ENCODE measurements at regions not wholly inside any gene's neighbourhood (a gene's known extent, or its start where the extent isn't known, plus 50 kb on each side); places are given as distances from the start of the nearest gene placed in this dataset.
"Not testable (repeated sequence)": the region's sequence is repeated elsewhere in the genome, so short reads cannot be mapped to it uniquely, and the experiment has no call there.

GRCh38 chr6:71733970-71734899 lies 152.1 kb upstream of the RIMS1 start:
- no peak for DNase-seq

GRCh38 chr6:71737953-71738352 lies 148.4 kb upstream of the RIMS1 start:
- DNase-seq = no peak

GRCh38 chr6:71745525-71745924 lies 140.8 kb upstream of the RIMS1 start:
- DNase-seq = no peak

GRCh38 chr6:71766146-71766760 lies 120.1 kb upstream of the RIMS1 start:
- no peak for DNase-seq

DNA sequence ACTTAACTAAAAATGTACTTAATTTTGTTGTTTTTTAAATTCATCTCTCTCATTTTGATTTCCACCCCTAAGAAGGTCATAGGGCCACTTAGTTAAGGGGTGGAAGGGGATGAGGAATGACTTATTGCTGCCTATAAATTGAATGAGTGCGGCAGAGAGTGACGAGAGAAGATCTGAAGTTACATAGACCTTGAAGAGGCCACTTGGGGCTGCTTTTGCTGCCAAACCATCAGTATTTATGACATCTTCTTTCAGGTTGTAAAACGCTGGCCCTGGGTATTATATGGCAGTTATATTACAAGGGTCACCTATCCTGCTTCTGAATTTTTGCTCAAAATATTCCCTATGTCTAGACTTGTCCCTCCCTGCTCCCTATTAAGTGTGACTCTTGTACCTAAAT lies 119.6 kb upstream of the RIMS1 start:
- DNase-seq = no peak

DNA sequence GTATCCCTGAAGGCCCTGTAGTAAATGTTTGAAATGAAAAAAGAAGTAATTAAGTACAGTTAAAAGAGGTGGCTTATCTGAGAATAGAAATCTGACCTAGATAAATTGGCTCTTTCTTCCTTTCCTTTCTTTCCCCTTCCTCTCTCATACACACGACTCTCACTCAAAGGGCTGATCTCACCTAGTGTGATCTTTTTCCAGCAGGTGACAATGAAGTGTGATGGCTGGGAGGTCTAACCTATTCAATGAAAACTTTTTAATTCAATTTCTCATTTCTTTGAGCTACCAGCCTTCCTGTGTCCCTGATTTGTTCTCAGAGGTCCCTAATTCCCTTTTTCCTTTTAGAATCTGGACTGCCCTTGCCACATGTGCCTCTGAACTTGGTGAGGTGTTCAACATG lies 118.0 kb upstream of the RIMS1 start:
- DNase-seq = no peak

DNA sequence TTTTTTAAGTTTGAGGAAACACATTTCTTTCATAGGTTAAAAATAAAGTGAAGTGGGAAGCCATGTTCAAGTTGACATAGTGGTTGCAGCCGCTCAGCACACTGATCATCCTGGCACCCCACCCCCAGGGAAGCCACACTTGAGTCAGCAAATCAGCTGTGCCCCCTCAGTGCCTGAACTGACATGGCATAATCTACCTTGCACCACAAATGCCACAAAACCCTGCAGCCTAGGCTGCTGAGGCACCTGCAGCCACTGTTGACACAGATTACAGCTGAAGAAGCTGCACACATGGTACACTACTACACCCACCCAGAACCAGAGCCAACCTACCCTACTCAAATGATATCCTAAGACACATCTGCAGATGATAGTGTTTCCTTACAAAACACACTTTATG lies 77.5 kb upstream of the RIMS1 start:
- no peak for DNase-seq

DNA sequence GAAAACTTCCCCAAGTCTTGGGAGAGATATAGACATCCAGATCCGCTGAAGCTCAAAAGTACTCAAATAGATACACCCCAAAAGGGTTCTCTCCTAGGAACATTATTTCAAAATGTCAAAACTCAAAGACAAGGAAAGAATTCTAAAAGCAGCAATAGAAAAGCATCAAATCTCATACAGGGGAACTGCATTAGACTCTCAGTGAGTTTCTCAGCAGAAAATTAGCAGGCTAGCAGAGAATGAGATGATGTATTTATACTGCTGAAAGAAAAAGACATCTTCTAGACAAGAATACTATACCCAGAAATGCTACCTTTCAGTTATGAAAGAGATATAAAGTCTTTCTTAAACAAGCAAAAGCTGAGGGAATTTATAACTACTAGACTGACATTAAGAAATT lies 75.5 kb upstream of the RIMS1 start:
- no peak for DNase-seq

DNA sequence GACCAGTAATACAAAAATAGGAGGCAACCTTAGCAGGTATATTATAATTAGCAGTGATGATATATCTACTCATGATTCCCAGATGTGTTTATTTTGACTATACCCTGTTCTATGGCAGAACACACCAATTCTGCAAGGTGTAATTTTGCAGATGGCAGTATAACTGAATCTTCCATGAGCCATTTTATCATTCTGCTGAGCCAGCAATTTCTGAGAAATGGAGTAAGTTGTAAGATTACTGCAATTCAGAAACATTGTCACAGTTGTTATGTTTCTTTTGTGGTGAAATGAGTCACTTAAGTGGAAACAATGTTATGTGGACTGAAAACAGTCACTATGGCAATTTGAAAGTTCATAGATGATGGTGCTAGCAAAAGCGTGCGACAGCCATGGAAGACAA lies 63.7 kb upstream of the RIMS1 start:
- peak; percentile 2 for DNase-seq

GRCh38 chr6:71832110-71832764 lies 54.1 kb upstream of the RIMS1 start:
- DNase-seq = not testable (repeated sequence)
